Neuronal stem cell (in vitro differentiated cells): ENCODE measurements at regions not wholly inside any gene's neighbourhood (a gene's known extent, or its start where the extent isn't known, plus 50 kb on each side); places are given as distances from the start of the nearest gene placed in this dataset.

ENCODE experiments used
- DNase-seq: peaks from one replicate; pipeline ENCODE4 v3.0.0-alpha.2; 2013; ENCODE audit warnings: low spot score
- H2AFZ ChIP-seq: one replicate; pipeline ENCODE4 v1.6.1; 2013; ENCODE audit warnings: mild to moderate bottlenecking, low read length, inconsistent platforms
- H2AK5ac ChIP-seq: 2 replicates; pipeline ENCODE4 v1.6.1; 2013; ENCODE audit warnings: low read depth, mild to moderate bottlenecking, inconsistent platforms, low read length, moderate library complexity, mixed read lengths
- H2BK120ac ChIP-seq: 2 replicates; pipeline ENCODE4 v1.6.1; 2013; ENCODE audit warnings: low read depth, mild to moderate bottlenecking, inconsistent platforms, low read length, moderate library complexity, mixed read lengths
- H2BK12ac ChIP-seq: one replicate; pipeline ENCODE4 v1.6.1; 2013; ENCODE audit warnings: low read length, inconsistent platforms
- H2BK15ac ChIP-seq: 2 replicates; pipeline ENCODE4 v1.6.1; 2013; ENCODE audit warnings: mild to moderate bottlenecking, low read length, inconsistent platforms, mixed read lengths
- H2BK5ac ChIP-seq: one replicate; pipeline ENCODE4 v1.6.1; 2013; ENCODE audit warnings: inconsistent platforms, mild to moderate bottlenecking, low read length, moderate library complexity
- H3K14ac ChIP-seq: one replicate; pipeline ENCODE4 v1.6.1; 2013; ENCODE audit warnings: low read length, inconsistent platforms
- H3K18ac ChIP-seq: 2 replicates; pipeline ENCODE4 v1.6.1; 2013; ENCODE audit warnings: low read length, inconsistent platforms
- H3K23ac ChIP-seq: 2 replicates; pipeline ENCODE4 v1.6.1; 2013; ENCODE audit warnings: low read depth, mild to moderate bottlenecking, mixed read lengths, low read length, inconsistent platforms; ENCODE audit not compliant: poor library complexity
- H3K27ac ChIP-seq: replicated peaks from 3 replicates; pipeline ENCODE4 v1.5.1; 2013; ENCODE audit warnings: low read length, inconsistent platforms
- H3K27me3 ChIP-seq, 3 experiments: 2 replicates each; pipeline ENCODE4 v1.6.1; 2013; ENCODE audit warnings: low read length in 3 of 3, mild to moderate bottlenecking in 2 of 3, inconsistent platforms in 1 of 3, low read depth in 1 of 3, mixed read lengths in 1 of 3, moderate library complexity in 1 of 3; ENCODE audit not compliant: control insufficient read depth in 3 of 3, insufficient read depth in 3 of 3
- H3K36me3 ChIP-seq, 2 donors: replicated peaks in 1 of 2; 2 replicates each; pipeline ENCODE4 v1.6.1; 2013; ENCODE audit warnings: low read length in 2 of 2; ENCODE audit not compliant: control insufficient read depth in 2 of 2, insufficient read depth in 2 of 2
- H3K4ac ChIP-seq: 2 replicates; pipeline ENCODE4 v1.6.1; 2013; ENCODE audit warnings: inconsistent platforms, mild to moderate bottlenecking, low read length, moderate library complexity
- H3K4me1 ChIP-seq, 2 donors: 1 replicate in 1 of 2; 2 replicates in 1 of 2; pipeline ENCODE4 v1.6.1; 2013; ENCODE audit warnings: low read length in 2 of 2, low read depth in 1 of 2; ENCODE audit not compliant: control insufficient read depth in 2 of 2, insufficient read depth in 1 of 2
- H3K4me2 ChIP-seq: one replicate; pipeline ENCODE4 v1.6.1; 2013; ENCODE audit warnings: mild to moderate bottlenecking, low read length, inconsistent platforms; ENCODE audit not compliant: insufficient read depth, poor library complexity, severe bottlenecking
- H3K4me3 ChIP-seq, 2 donors: 2 replicates each; pipeline ENCODE4 v1.5.1; 2013; ENCODE audit warnings: low read length in 2 of 2, mild to moderate bottlenecking in 2 of 2, inconsistent platforms in 1 of 2, moderate library complexity in 1 of 2
- H3K79me1 ChIP-seq: one replicate; pipeline ENCODE4 v1.6.1; 2013; ENCODE audit warnings: low read depth, mild to moderate bottlenecking, inconsistent platforms, low read length, moderate library complexity
- H3K9ac ChIP-seq: one replicate; pipeline ENCODE4 v1.6.1; 2013; ENCODE audit warnings: mild to moderate bottlenecking, low read depth, low read length, inconsistent platforms; ENCODE audit not compliant: poor library complexity
- H3K9me3 ChIP-seq, 2 donors: replicated peaks in 1 of 2; 2 replicates each; pipeline versions ENCODE3 to v1.6.1; 2013; ENCODE audit warnings: low read length in 2 of 2, mild to moderate bottlenecking in 2 of 2, inconsistent platforms in 1 of 2, low read depth in 1 of 2, mixed read lengths in 1 of 2, moderate library complexity in 1 of 2; ENCODE audit not compliant: control insufficient read depth in 2 of 2, insufficient read depth in 1 of 2
- H4K8ac ChIP-seq: one replicate; pipeline ENCODE4 v1.6.1; 2013; ENCODE audit warnings: low read depth, mild to moderate bottlenecking, inconsistent platforms, low read length, moderate library complexity
- H4K91ac ChIP-seq: one replicate; pipeline ENCODE4 v1.6.1; 2013; ENCODE audit warnings: low read length, low read depth, mild to moderate bottlenecking, inconsistent platforms; ENCODE audit not compliant: poor library complexity
- WGBS, 2 donors: extraction: QIAGEN DNeasy Blood & Tissue Kit; methylation state at CpG; one replicate each; pipeline ENCODE4 v1.1.7; 2013; ENCODE audit warnings: missing lambda C conversion rate in 2 of 2, mixed read lengths in 1 of 2; ENCODE audit not compliant: insufficient read length in 2 of 2, insufficient replicate concordance in 1 of 2; ENCODE audit errors: extremely low coverage in 2 of 2; 5-methylcytosine and 5-hydroxymethylcytosine counted together

DNA sequence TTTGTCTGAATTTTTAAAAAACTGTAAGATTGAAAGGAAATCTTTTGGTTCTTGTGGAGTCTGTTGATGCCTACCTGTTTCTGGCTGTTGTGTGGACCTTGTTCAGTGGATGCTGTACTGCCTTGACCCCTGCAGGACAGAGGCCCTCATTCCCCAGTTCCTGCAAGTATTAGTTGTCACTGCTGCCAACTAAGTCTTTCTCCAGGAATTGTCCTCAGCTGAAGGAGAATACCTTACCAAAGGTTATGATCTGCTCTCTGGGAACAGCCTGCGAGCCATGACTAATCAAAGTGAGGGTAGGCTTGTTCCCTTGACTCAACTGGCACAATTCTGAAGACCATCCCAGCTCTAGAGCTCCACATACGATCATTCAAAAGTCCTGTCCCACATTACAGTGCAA lies 145.3 kb upstream of the FST start:
- DNase-seq: no peak

DNA sequence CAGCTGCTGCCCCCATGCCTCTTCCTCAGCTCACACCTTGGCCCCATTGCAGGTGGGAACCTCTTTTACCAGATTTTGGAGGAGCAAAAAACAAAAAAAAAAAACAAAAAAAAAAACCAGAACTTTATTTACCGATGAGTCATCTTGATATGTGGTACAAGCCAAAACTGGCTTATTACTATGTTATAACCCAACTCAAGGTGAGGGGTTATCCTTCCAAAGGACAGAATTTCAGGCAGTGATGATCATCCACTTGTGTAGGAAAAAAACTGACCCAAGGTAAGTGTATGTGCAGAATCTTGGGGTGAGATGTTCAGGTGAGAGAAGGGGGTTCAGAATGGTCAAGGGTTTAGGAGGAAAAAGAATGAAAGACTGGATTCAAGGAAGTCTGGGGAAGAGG lies 142.6 kb upstream of the FST start:
- Histone ChIP-seq H3K18ac (no peak overlapping the region), H2BK5ac (no peak overlapping the region), H4K91ac (no peak overlapping the region), H2AFZ (no peak overlapping the region), H3K79me1 (no peaks in the 10 kb centered on the region), H3K36me3 (no peaks in the 10 kb centered on the region), H3K4ac (no peak overlapping the region), H3K27ac (no peak overlapping the region), H2BK12ac (no peak overlapping the region), H3K4me3 (no peak overlapping the region), H3K27me3 (no peaks in the 10 kb centered on the region), H3K9me3 (no peaks in the 10 kb centered on the region), H3K14ac (no peak overlapping the region), H3K4me1 (no peaks in the 10 kb centered on the region), H4K8ac (no peak overlapping the region), H2BK15ac (no peak overlapping the region), H2AK5ac (no peak overlapping the region), H3K4me2 (no peak overlapping the region), H2BK120ac (no peak overlapping the region), H3K23ac (no peak overlapping the region), H3K9ac (no peak overlapping the region)
- no CpG with 5 or more reads among the region's 1 CpG for WGBS, 2 donors
- no peak for DNase-seq

More for the DNA sequence above, 145.3 kb upstream of the FST start:
- Histone ChIP-seq H3K79me1 (no peaks in the 10 kb centered on the region), H3K27ac (no peak overlapping the region), H3K4me2 (no peak overlapping the region), H2BK15ac (no peak overlapping the region), H3K9ac (no peak overlapping the region), H3K36me3 (no peaks in the 10 kb centered on the region), H3K4me1 (no peaks in the 10 kb centered on the region), H2AK5ac (no peak overlapping the region), H3K14ac (no peak overlapping the region), H2BK12ac (no peak overlapping the region), H3K18ac (no peak overlapping the region), H3K27me3 (no peaks in the 10 kb centered on the region), H4K8ac (no peak overlapping the region), H4K91ac (no peak overlapping the region), H3K23ac (no peak overlapping the region), H2BK120ac (no peak overlapping the region), H2BK5ac (no peak overlapping the region), H2AFZ (no peak overlapping the region), H3K4me3 (no peak overlapping the region), H3K9me3 (no peaks in the 10 kb centered on the region), H3K4ac (no peak overlapping the region)
- no CpG with 5 or more reads among the region's 2 CpGs for WGBS, 2 donors

DNA sequence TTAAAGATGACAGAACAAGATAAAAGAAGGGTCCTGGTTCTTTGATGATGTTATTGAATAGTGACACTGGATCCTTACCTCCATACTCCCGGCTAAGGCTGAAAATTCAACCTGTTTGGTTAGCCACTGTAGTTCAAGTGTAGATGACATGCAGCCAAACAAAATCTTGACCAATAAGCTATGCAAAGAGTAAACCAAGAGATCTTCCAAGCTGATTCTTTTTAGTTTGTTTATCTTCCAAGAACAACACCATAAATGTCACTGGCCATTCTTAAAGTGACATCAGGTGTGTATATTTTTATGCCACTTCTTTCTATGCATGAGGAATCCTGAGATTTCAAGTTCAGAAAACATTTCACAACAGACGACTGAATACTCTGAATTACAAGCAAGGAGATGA lies 141.5 kb upstream of the FST start:
- H3K18ac ChIP-seq: no peak overlapping the region
- no peak overlapping the region for H3K14ac ChIP-seq
- no peak overlapping the region for H2BK120ac ChIP-seq
- no peak overlapping the region for H4K8ac ChIP-seq
- no peak overlapping the region for H2BK12ac ChIP-seq
- H3K4me1 ChIP-seq: no peaks in the 10 kb centered on the region
- no peak overlapping the region for H3K27ac ChIP-seq
- no peak overlapping the region for H4K91ac ChIP-seq
- H2BK15ac ChIP-seq: no peak overlapping the region
- no peak for DNase-seq
- H2BK5ac ChIP-seq: no peak overlapping the region
- no CpG with 5 or more reads among the region's 2 CpGs for WGBS, 2 donors
- H3K79me1 ChIP-seq: no peaks in the 10 kb centered on the region
- H2AK5ac ChIP-seq: no peak overlapping the region
- H2AFZ ChIP-seq: no peak overlapping the region
- H3K9me3 ChIP-seq: no peaks in the 10 kb centered on the region
- no peak overlapping the region for H3K9ac ChIP-seq
- H3K4me2 ChIP-seq: no peak overlapping the region
- H3K36me3 ChIP-seq: no peaks in the 10 kb centered on the region
- H3K4ac ChIP-seq: no peak overlapping the region
- H3K23ac ChIP-seq: no peak overlapping the region
- no peaks in the 10 kb centered on the region for H3K27me3 ChIP-seq
- no peak overlapping the region for H3K4me3 ChIP-seq

DNA sequence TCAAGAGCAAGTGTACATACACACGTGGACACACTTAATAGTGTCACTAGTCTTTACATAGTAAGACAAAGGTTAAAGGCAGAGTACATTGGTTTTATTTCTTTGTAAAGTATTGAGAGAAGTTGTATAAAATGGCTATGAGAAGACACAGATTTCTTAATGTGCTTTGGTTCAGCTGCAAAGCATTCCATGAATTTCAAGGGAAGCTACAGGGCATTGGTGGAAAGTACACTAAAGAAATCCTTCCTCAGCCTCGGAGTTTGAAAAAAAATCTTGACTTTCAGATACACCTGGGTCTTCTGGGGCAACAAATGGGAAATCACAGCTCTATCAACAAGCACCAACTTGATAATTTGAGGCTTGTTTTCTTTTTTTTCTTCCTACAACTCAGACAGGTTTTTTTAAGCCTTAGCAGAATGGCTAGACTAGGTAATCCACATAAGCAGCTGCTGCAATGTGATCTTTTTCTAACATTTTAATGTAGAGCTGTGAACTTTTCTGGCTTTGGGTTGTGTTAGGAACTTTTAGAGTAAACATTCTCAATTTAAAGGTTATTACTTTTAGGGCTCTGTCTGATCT lies 140.4 kb upstream of the FST start:
- H2BK120ac ChIP-seq: no peak overlapping the region
- no peaks in the 10 kb centered on the region for H3K79me1 ChIP-seq
- H3K36me3 ChIP-seq: no peaks in the 10 kb centered on the region
- no peak overlapping the region for H2AK5ac ChIP-seq
- DNase-seq: no peak
- H4K8ac ChIP-seq: no peak overlapping the region
- H3K9ac ChIP-seq: no peak overlapping the region
- no peak overlapping the region for H3K4me3 ChIP-seq
- H2AFZ ChIP-seq: no peak overlapping the region
- no peak overlapping the region for H2BK5ac ChIP-seq
- no peaks in the 10 kb centered on the region for H3K9me3 ChIP-seq
- no peaks in the 10 kb centered on the region for H3K4me1 ChIP-seq
- H2BK12ac ChIP-seq: no peak overlapping the region
- no peak overlapping the region for H3K18ac ChIP-seq
- no peak overlapping the region for H3K27ac ChIP-seq
- H3K4ac ChIP-seq: no peak overlapping the region
- no peak overlapping the region for H4K91ac ChIP-seq
- H3K4me2 ChIP-seq: no peak overlapping the region
- no peak overlapping the region for H3K23ac ChIP-seq
- H3K27me3 ChIP-seq: no peaks in the 10 kb centered on the region
- H3K14ac ChIP-seq: no peak overlapping the region
- no peak overlapping the region for H2BK15ac ChIP-seq
- WGBS, 2 donors: no CpG with 5 or more reads among the region's 2 CpGs
